HG03469 (cell line): ENCODE measurements at regions not wholly inside any gene's neighbourhood (a gene's known extent, or its start where the extent isn't known, plus 50 kb on each side); places are given as distances from the start of the nearest gene placed in this dataset.
A peak's percentile ranks its signal among the peaks of the same experiment; 100 is the strongest.
"Not testable (repeated sequence)": the region's sequence is repeated elsewhere in the genome, so short reads cannot be mapped to it uniquely, and the experiment has no call there.

Source experiments
- ATAC-seq: cut with Tn5 transposase; IDR thresholded peaks from one replicate; pipeline ENCODE4 v1.9.1; 2021; ENCODE audit warnings: mild to moderate bottlenecking, moderate library complexity, moderate number of reproducible peaks; ENCODE audit not compliant: unreplicated experiment

GRCh38 chr15:58322253-58322652, 109.5 kb upstream of the LIPC start:
- no peak for ATAC-seq

- not testable (repeated sequence) for ATAC-seq
Observed at GRCh38 chr15:58323321-58323720, 108.5 kb upstream of the LIPC start.

- ATAC-seq, result no peak
Observed at GRCh38 chr15:58324533-58324932, 107.3 kb upstream of the LIPC start.

- ATAC-seq, result no peak
Observed at GRCh38 chr15:58327958-58328357, 103.8 kb upstream of the LIPC start.

GRCh38 chr15:58329211-58329610, 102.6 kb upstream of the LIPC start:
- ATAC-seq, result no peak

- ATAC-seq, result no peak
Observed at GRCh38 chr15:58329781-58330671, 101.8 kb upstream of the LIPC start.

GRCh38 chr15:58330741-58331559, 100.8 kb upstream of the LIPC start:
- no peak for ATAC-seq

GRCh38 chr15:58331560-58331912, 100.3 kb upstream of the LIPC start:
- ATAC-seq, result no peak

GRCh38 chr15:58331913-58332675, 99.7 kb upstream of the LIPC start:
- ATAC-seq, result peak; percentile 49

- no peak for ATAC-seq
Observed at GRCh38 chr15:58332676-58333400, 99.0 kb upstream of the LIPC start.

- ATAC-seq, result no peak
Observed at GRCh38 chr15:58334803-58335202, 97.0 kb upstream of the LIPC start.

GRCh38 chr15:58336161-58336560, 95.6 kb upstream of the LIPC start:
- ATAC-seq, result no peak

- no peak for ATAC-seq
Observed at GRCh38 chr15:58340176-58340575, 91.6 kb upstream of the LIPC start.

- no peak for ATAC-seq
Observed at GRCh38 chr15:58342508-58342907, 89.3 kb upstream of the LIPC start.

GRCh38 chr15:58344213-58345070, 87.3 kb upstream of the LIPC start:
- ATAC-seq, result no peak

GRCh38 chr15:58346361-58346760, 85.4 kb upstream of the LIPC start:
- ATAC-seq, result no peak

GRCh38 chr15:58348095-58348812, 83.5 kb upstream of the LIPC start:
- ATAC-seq, result no peak

- ATAC-seq, result no peak
Observed at GRCh38 chr15:58352026-58352929, 79.5 kb upstream of the LIPC start.
